ENCODE measurements at regions not wholly inside any gene's neighbourhood (a gene's known extent, or its start where the extent isn't known, plus 50 kb on each side); places are given as distances from the start of the nearest gene placed in this dataset.
"Not testable (repeated sequence)": the region's sequence is repeated elsewhere in the genome, so short reads cannot be mapped to it uniquely, and the experiment has no call there.

DNA sequence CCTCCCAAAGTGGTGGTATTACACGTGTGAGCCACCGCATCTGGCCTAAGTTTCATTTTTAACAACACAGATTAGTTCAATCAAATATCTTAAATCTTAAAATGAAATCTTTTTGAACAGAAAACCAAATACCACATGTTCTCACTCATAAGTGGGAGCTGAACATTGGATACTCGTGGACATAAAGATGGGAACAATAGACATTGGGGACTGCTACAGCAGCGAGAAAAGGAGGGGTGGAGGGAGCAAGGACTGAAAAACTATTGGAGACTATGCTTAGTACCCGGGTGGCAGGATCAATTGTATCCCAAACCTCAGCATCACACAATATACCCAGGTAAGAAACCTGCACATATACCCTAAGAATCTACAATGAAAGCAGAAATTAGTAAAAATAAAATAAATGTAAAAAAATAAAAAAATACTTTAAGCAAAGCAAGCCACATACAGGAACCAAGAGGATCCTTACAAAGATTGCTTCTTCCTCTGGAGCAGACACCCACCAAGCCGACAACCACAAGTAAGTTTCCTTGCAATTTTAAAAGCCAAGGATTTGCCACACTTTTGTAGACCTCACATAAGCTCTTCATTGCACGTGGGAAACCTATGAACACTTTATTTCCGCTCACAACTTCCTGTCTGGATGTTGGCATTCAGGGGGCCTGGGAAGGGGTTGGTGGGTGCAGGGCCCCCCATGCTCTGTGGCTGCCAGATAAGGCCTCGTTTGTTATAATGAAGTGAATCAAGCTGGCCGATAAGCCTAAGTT is 147.9 kb downstream of the MYCN start:
- Mint-ChIP-seq H3K9me3 (ENCODE audit: unreplicated experiment) (peaks cover 2% of the 10 kb centered on the region), H3K27me3 (ENCODE audit: unreplicated experiment) (peaks cover 7% of the 10 kb centered on the region)
- TF ChIP-seq, protein P1, sequence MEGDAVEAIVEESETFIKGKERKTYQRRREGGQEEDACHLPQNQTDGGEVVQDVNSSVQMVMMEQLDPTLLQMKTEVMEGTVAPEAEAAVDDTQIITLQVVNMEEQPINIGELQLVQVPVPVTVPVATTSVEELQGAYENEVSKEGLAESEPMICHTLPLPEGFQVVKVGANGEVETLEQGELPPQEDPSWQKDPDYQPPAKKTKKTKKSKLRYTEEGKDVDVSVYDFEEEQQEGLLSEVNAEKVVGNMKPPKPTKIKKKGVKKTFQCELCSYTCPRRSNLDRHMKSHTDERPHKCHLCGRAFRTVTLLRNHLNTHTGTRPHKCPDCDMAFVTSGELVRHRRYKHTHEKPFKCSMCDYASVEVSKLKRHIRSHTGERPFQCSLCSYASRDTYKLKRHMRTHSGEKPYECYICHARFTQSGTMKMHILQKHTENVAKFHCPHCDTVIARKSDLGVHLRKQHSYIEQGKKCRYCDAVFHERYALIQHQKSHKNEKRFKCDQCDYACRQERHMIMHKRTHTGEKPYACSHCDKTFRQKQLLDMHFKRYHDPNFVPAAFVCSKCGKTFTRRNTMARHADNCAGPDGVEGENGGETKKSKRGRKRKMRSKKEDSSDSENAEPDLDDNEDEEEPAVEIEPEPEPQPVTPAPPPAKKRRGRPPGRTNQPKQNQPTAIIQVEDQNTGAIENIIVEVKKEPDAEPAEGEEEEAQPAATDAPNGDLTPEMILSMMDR (IDR thresholded peaks at IDR 0.05; ENCODE audit: partially characterized antibody, unreplicated experiment) = no peak

DNA sequence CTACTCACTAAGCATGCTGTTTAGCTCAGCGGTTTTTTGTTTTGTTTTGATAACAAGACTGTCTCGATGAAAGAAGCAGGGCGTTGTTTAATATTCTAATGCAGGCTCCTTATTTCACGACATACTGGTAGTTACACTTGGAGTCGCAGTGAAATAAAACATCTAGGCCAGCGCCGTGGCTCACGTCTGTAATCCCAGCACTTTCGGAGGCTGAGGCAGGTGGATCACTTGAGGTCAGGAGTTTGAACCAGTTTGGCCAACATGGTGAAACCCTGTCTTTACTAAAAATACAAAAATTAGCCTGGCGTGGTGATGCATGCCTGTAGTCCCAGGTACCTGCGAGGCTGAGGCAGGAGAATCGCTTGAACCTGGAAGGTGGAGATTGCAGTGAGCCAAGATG is 145.8 kb downstream of the MYCN start:
- not testable (repeated sequence) for H3K36me3 Mint-ChIP-seq (ENCODE audit: unreplicated experiment); H3K9me3 Mint-ChIP-seq (ENCODE audit: unreplicated experiment); H3K27ac Mint-ChIP-seq (ENCODE audit: unreplicated experiment); H3K4me3 Mint-ChIP-seq (ENCODE audit: unreplicated experiment); H3K27me3 Mint-ChIP-seq (ENCODE audit: unreplicated experiment); H3K4me1 Mint-ChIP-seq (ENCODE audit: low read depth, unreplicated experiment); DNase-seq

More for the DNA sequence above, 147.9 kb downstream of the MYCN start:
- Mint-ChIP-seq H3K4me1 (ENCODE audit: low read depth, unreplicated experiment) (peaks cover 9% of the 10 kb centered on the region), H3K36me3 (ENCODE audit: unreplicated experiment) (no peaks in the 10 kb centered on the region), H3K4me3 (ENCODE audit: unreplicated experiment) (no peak overlapping the region), H3K27ac (ENCODE audit: unreplicated experiment) (no peak overlapping the region)
- DNase-seq = no peak

DNA sequence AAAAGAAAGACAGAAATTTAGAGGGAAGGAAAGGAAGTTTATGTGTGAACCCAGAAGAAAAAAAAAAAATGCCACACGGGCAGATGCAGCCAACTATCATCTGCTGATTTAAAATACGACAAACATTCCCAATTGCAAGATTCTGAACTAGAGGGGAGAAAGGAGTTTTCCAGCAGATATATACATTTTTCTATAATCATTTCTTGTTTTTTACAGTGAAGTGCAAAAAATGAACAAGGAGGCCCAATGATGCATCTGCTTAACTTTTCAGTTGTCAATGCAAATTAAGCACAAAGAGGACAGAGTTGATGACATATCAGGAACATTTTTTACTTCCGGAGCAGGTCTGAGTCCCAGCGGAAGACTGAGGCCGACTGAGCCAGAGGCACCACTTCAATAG is 144.7 kb downstream of the MYCN start:
- no peaks in the 10 kb centered on the region for H3K36me3 Mint-ChIP-seq (ENCODE audit: unreplicated experiment)
- no peak for DNase-seq
- H3K4me3 Mint-ChIP-seq (ENCODE audit: unreplicated experiment) = no peak overlapping the region
- no peak overlapping the region for H3K27ac Mint-ChIP-seq (ENCODE audit: unreplicated experiment)
- TF ChIP-seq, protein P1 (IDR thresholded peaks at IDR 0.05; ENCODE audit: partially characterized antibody, unreplicated experiment) = no peak
- no peaks in the 10 kb centered on the region for H3K9me3 Mint-ChIP-seq (ENCODE audit: unreplicated experiment)
- H3K27me3 Mint-ChIP-seq (ENCODE audit: unreplicated experiment) = peaks cover 5% of the 10 kb centered on the region
- peaks cover 9% of the 10 kb centered on the region for H3K4me1 Mint-ChIP-seq (ENCODE audit: low read depth, unreplicated experiment)

DNA sequence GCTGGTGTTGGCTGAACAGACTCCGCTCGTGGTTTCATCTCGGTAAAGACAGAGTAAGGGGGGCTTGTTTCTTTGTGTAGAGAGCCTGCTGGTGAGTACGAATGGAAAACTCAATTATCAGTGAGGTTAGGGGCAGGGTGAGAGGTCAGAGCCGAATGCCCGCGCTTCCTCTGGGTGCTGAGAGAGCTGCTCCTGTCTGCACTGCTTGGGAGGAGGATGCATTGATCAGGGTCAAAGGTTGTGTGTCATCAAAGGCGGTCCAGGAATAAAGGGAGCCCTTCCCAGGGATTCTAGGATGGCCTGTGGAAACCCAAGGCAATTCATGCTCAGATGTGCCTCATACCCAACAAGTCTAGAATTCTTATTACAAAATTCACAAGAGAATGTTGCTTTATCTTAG is 143.9 kb downstream of the MYCN start:
- Mint-ChIP-seq H3K27me3 (ENCODE audit: unreplicated experiment) (peaks cover 5% of the 10 kb centered on the region), H3K27ac (ENCODE audit: unreplicated experiment) (no peak overlapping the region), H3K4me3 (ENCODE audit: unreplicated experiment) (no peak overlapping the region), H3K36me3 (ENCODE audit: unreplicated experiment) (no peaks in the 10 kb centered on the region), H3K9me3 (ENCODE audit: unreplicated experiment) (no peaks in the 10 kb centered on the region), H3K4me1 (ENCODE audit: low read depth, unreplicated experiment) (peaks cover 9% of the 10 kb centered on the region)
- DNase-seq = no peak
- TF ChIP-seq, protein P1 (IDR thresholded peaks at IDR 0.05; ENCODE audit: partially characterized antibody, unreplicated experiment) = no peak

DNA sequence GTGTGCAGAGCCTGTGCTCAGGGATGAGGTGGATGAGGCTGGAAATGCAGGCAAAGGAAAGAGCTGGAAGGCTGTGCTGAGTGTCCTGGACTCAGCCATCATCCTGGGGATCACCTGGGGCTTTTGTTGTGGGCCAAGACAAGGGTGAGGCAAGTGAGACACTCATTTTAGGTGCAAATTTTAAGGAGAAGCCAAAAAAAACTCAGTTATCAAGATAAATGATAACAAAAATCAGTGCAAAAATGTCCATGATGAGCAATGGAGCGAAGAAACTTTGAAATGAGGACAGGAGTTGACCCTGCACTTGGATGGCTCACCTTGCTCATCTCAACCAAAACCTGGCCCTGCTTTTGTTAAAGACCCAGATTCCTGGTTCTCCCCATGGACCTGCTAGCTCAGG is 141.9 kb downstream of the MYCN start:
- Mint-ChIP-seq H3K27ac (ENCODE audit: unreplicated experiment) (no peak overlapping the region), H3K4me3 (ENCODE audit: unreplicated experiment) (no peak overlapping the region), H3K27me3 (ENCODE audit: unreplicated experiment) (peaks cover 5% of the 10 kb centered on the region), H3K9me3 (ENCODE audit: unreplicated experiment) (peaks cover 4% of the 10 kb centered on the region), H3K36me3 (ENCODE audit: unreplicated experiment) (no peaks in the 10 kb centered on the region), H3K4me1 (ENCODE audit: low read depth, unreplicated experiment) (peaks cover 9% of the 10 kb centered on the region)
- TF ChIP-seq, protein P1 (IDR thresholded peaks at IDR 0.05; ENCODE audit: partially characterized antibody, unreplicated experiment) = no peak
- DNase-seq = no peak
